DND-41 (cell line): ENCODE measurements at regions not wholly inside any gene's neighbourhood (a gene's known extent, or its start where the extent isn't known, plus 50 kb on each side); places are given as distances from the start of the nearest gene placed in this dataset.

Experiments
- EZH2 ChIP-seq: IDR thresholded peaks from 3 replicates; pipeline ENCODE4 v1.6.1; 2012; ENCODE audit warnings: borderline replicate concordance, low read depth, mild to moderate bottlenecking, moderate library complexity, low read length, inconsistent platforms; ENCODE audit not compliant: severe bottlenecking
- TF ChIP-seq, protein P1 (sequence below): IDR thresholded peaks from 2 replicates; pipeline ENCODE4 v1.5.1; 2012; ENCODE audit warnings: borderline replicate concordance, low read length, moderate library complexity, mild to moderate bottlenecking; ENCODE audit not compliant: poor library complexity, severe bottlenecking; ENCODE audit errors: extremely low read depth

DNA sequence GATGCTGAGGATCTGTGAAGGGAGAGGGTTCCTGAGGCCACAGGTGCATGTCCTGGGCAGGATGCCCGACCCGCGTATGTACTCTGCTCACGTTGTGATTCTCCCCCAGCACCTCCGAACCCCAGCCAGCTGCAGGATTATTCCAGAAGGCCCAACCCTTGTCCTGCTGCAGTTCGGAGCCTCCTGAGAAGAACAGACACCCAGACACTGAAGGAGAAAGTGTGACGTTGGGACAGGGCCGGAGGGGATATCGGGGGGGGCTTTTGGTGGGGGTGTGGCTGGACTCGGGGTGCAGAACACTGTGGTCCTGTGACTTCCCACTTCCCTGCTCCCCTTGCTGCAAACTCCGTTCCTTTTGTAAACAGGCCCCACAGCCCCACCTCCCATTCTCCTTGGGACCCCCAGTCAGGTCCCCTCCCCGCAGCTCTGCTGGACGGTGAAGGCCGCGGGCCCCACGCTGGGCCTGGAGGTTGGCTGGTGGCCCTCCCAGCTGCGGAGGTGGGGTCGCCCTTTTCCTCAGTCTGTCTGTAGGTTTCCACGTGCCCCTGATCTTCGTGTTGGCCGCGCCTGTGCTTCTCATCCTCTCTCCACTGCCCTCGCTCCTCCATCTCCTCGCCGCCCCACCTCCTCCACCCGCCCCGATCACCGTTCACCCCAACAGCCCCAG, 83.0 kb upstream of the ADRA2C start:
- TF ChIP-seq, protein P1, sequence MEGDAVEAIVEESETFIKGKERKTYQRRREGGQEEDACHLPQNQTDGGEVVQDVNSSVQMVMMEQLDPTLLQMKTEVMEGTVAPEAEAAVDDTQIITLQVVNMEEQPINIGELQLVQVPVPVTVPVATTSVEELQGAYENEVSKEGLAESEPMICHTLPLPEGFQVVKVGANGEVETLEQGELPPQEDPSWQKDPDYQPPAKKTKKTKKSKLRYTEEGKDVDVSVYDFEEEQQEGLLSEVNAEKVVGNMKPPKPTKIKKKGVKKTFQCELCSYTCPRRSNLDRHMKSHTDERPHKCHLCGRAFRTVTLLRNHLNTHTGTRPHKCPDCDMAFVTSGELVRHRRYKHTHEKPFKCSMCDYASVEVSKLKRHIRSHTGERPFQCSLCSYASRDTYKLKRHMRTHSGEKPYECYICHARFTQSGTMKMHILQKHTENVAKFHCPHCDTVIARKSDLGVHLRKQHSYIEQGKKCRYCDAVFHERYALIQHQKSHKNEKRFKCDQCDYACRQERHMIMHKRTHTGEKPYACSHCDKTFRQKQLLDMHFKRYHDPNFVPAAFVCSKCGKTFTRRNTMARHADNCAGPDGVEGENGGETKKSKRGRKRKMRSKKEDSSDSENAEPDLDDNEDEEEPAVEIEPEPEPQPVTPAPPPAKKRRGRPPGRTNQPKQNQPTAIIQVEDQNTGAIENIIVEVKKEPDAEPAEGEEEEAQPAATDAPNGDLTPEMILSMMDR: no peak
- no peak for TF ChIP-seq EZH2
